DOHH2 (cell line): ENCODE measurements at regions not wholly inside any gene's neighbourhood (a gene's known extent, or its start where the extent isn't known, plus 50 kb on each side); places are given as distances from the start of the nearest gene placed in this dataset.

Experiments used
- CTCF ChIP-seq: fragments of 200-600 bp; sonication (generic); IDR thresholded peaks from one replicate; pipeline ENCODE4 v1.5.1; 2014; ENCODE audit warnings: antibody characterized with exemption, mild to moderate bottlenecking, low read depth, low read length; ENCODE audit not compliant: poor library complexity, severe bottlenecking
- EZH2phosphoT487 ChIP-seq: fragments of 200-600 bp; sonication (generic); IDR thresholded peaks from 2 replicates; pipeline ENCODE4 v1.6.1; 2017; ENCODE audit warnings: borderline replicate concordance, mild to moderate bottlenecking, antibody characterized with exemption, low read length, moderate library complexity, mixed read lengths

DNA sequence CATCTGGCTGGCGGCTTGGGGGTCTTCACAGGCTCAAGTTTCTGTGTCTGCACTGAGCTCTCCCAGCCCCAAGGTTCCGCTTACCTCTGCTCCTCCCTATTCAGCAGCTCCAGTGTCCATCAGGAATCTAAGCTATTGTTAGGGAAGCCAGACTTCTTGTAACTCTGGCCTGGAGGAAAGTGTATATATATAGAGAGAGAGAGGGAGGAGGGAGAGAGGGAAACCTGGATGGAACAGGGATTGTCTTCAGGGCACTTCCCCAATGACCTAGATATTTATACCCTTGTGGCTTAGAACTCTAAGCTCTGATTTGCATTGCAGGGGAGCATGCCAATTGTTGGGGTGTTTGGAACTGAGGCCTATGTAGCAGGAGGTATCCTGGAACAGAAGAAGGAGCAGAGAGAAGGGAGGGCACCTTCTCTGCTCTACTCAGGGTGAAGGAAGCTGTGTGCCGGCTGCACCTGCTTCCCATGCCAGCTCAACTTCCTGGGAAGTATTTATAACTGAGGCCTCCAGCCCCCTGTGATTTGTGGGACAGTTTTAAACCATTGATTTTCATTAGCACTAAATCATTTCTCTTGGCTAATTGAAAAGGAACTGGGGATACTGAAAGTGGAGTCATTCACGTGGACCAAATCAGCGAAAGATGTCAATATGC is 70.9 kb downstream of the NAV1 start:
- TF ChIP-seq CTCF (no peak), EZH2phosphoT487 (no peak)
